GM12878 (cell line): ENCODE measurements at regions not wholly inside any gene's neighbourhood (a gene's known extent, or its start where the extent isn't known, plus 50 kb on each side); places are given as distances from the start of the nearest gene placed in this dataset.

Source experiments
- CTCF ChIP-seq, 3 experiments: IDR thresholded peaks in 2 of 3; conservative IDR thresholded peaks in 1 of 3; 2 replicates each; pipeline ENCODE4 v1.5.1; 2011; ENCODE audit warnings: low read depth in 3 of 3, low read length in 3 of 3, mild to moderate bottlenecking in 3 of 3, control low read depth in 2 of 3, moderate library complexity in 2 of 3, inconsistent platforms in 1 of 3, mixed read lengths in 1 of 3; ENCODE audit not compliant: control insufficient read depth in 2 of 3, insufficient read depth in 1 of 3; ENCODE audit errors: extremely low read depth in 1 of 3
- HSF1 ChIP-seq: fragments of 150-350 bp; IDR thresholded peaks from 2 replicates; pipeline ENCODE4 v1.6.1; 2014; ENCODE audit warnings: mild to moderate bottlenecking, low read depth, low read length
- MAX ChIP-seq: IDR thresholded peaks from 2 replicates; pipeline ENCODE4 v1.6.1; 2012; ENCODE audit warnings: low read depth, low read length, improper control_type of control experiment
- NFIC ChIP-seq: IDR thresholded peaks from 2 replicates; pipeline ENCODE4 v1.6.1; 2012; ENCODE audit warnings: low read depth, mild to moderate bottlenecking, inconsistent platforms, low read length, moderate library complexity
- NFXL1 ChIP-seq: fragments of 450-650 bp; IDR thresholded peaks from 2 replicates; pipeline ENCODE4 v1.6.1; 2017; ENCODE audit warnings: antibody characterized with exemption, mild to moderate bottlenecking, borderline replicate concordance
- POU2F2 ChIP-seq: IDR thresholded peaks from 3 replicates; pipeline ENCODE4 v1.6.1; 2011; ENCODE audit warnings: low read depth, mild to moderate bottlenecking, low read length, borderline replicate concordance
- RELA ChIP-seq: fragments of 450-650 bp; IDR thresholded peaks from 2 replicates; pipeline ENCODE4 v1.8.0; 2014; ENCODE audit warnings: borderline replicate concordance; ENCODE audit not compliant: partially characterized antibody
- ZBTB4 ChIP-seq: fragments of 450-650 bp; formaldehyde crosslinking; IDR thresholded peaks from 2 replicates; pipeline ENCODE4 v1.4.0; 2022; ENCODE audit warnings: mild to moderate bottlenecking, moderate library complexity

- no peak for TF ChIP-seq RELA
- TF ChIP-seq MAX: no peak
- TF ChIP-seq CTCF (IDR thresholded peaks at IDR 0.05 in 2 of 3, conservative IDR thresholded peaks at IDR 0.05 in 1 of 3; ENCODE audit: control insufficient read depth in 2 of 3, extremely low read depth in 1 of 3, insufficient read depth in 1 of 3, low read depth in 3 of 3, low read length in 3 of 3): no peak
- no peak for TF ChIP-seq HSF1
- no peak for TF ChIP-seq NFIC
- TF ChIP-seq ZBTB4 (CRISPR knock-in tag): no peak
- no peak for TF ChIP-seq POU2F2
- TF ChIP-seq NFXL1: no peak
These were observed 422.0 kb downstream of the YTHDC2 start for GRCh38 chr5:113935453-113935852.
